Kidney tubule cell (primary cell): ENCODE measurements at regions not wholly inside any gene's neighbourhood (a gene's known extent, or its start where the extent isn't known, plus 50 kb on each side); places are given as distances from the start of the nearest gene placed in this dataset.

Experiments
- DNase-seq: peaks from one replicate; pipeline ENCODE4 v3.0.0-alpha.2; 2018; ENCODE audit warnings: low spot score

DNA sequence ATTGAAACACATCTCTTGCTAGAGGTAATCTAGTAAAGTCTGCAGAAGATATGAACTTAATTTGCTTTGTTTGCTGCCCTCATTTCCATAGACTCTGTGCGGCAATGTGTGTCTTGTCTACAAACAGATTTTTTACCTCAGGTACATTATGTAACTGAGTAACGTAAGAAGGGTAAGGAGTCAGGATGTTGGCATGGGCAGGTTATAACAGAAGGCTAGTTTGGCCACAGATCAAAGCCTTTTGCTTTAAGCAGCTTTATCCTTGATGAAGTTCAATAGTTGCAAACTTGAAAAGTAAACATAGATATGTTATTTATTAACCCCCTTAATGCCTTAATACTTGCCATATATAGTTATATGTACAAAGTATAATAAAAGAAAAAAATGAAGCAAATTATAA lies 391.6 kb upstream of the FKBP1C start:
- DNase-seq, result no peak

DNA sequence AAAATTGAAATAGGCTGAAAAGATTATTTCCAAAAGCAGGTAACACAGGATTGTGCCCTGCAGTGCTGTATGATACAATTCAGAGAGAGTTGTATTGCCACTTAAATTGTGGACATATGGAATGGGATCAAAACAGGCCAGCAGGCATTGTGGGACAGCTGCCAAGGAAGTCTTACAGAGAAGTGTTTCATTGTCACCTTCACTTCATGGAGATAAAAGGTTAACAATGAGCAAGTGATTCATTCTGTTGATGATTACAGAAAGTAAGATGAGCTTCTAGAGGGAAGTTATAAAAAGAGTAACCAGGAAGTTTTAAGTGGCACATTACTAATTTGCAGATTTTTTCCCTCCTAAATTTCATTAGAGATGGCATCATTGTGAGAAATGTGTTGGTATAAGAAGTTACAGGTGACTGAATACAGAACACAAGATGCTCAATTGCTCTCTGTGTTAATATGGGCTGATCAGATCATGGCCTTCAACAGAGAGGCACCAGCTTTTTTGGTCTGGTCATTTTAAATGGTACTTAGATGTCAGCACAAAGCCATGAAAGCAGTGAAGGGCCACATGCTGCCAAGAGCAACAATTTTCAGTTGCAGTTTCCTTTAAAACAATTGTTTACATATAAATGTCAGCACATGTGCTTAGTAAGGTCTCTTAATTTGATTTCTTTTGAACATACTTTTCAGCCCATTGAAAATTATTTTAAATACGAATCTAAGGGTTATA lies 402.5 kb upstream of the FKBP1C start:
- peak; percentile 48 for DNase-seq

DNA sequence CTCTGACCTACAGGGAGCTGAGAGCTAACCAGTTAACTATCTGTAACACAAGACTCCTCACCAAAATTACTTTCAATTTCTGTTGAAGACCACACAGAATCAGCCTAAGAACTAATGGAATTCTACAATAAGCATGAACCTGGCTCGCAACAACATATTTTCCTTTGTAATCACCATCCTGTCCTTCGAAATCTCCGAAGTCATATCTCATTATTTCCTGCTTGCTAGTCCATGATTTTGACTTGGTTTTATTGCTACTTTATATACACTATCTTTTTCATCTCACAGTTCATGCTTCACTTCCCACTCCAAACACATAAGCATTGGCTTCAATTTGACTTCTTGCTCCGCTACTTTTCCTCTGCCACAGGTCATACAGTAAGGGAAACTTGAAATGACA lies 405.8 kb upstream of the FKBP1C start:
- peak; percentile 57 for DNase-seq

DNA sequence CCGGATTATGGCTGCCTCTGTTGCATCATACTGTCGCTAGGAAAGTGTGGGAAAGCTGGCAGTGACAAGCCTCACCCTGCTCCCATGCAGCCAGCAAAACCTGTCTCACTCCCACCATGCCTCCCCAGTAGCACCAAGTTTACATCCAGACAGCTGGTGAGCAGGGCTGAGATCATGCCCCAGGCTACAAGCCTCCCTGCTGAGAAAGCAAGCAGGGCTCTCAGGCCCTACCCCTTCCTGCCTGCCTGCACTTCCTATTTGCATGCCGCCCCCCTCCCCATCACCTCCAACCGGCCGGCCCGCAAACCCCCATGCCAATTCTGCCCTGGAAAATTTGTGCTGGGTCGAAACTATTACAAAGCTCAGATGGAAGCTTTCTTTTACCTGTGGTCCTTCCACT lies 408.2 kb upstream of the FKBP1C start:
- no peak for DNase-seq

DNA sequence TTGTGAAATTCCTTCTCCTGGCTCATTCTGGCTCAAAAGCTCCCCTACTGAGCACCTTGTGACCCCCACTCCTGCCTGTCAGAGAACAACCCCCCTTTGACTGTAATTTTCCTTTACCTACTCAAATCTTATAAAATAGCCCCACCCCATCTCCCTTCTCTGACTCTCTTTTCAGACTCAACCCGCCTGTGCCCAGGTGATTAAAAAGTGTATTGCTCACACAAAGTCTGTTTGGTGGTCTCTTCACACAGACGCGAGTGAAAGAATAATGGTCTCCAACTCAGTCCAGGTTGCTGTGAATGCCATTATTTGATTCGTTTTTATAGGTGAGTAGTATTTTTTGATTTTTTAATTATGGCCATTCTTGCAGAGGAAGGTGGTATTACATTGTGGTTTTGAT lies 414.1 kb upstream of the FKBP1C start:
- DNase-seq, result no peak

DNA sequence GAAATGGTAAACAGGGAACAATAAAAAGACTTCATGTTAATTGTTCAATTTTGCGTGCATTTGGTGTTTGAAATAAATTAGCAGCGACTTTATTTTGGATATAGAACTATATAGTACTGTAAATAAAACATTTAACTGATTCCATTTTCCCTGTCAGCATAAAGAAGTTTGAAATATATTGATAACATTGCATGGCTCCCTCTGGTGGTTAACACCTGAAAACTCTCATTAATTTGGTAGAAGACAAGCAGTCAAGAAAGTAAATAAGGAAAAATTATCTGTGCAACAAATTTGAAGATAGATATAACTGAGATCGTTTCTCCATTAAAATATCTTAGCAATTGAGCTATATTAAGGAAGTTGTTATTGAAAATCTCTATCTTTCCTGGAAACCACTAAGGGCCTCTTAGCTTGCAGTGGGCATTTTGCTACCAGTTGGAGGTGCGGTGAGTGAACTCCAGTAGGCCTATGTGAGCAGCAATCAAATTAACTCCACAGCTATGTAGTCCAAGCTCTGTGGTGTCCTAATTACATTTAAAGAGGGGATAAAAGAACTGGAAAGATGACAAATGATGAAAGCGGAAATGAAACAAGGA lies 435.7 kb upstream of the FKBP1C start:
- DNase-seq, result peak; percentile 31

DNA sequence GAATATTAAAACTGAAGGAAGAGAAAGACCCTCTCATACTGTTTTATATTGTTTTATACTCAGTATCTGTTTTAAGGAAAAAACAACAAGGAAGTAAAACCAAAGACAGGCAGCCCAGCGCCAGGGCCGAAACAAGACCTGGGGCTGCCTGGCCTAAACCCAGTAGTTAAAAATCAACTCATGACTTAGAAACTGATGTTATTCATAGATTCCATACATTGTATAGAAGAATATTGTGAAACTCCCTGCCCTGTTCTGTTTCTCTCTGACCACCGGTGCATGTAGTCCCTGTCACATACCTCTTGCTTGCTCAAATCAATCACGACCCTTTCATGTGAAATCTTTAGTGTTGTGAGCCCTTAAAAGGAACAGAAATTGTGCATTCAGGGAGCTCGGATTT lies 445.1 kb upstream of the FKBP1C start:
- peak; percentile 2 for DNase-seq

DNA sequence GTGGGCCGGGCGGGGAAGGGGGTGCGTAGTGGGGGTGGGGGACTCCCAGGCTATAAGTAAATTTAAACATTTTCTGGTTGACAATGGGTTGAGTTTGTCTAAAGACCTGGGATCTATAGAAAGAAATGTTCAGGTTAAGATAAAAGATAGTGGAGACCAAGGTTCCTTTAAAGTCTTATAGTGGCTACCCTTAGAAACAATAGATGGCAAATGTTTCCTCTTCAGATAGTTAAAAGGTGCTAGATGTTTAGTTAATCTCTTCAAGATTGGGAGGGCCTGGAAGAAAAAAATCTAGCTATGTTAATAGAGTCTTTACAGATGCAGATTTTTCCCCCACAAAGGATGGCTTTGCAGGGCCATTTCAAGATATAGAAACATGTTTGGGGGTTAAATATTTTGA lies 446.4 kb upstream of the FKBP1C start:
- no peak for DNase-seq

DNA sequence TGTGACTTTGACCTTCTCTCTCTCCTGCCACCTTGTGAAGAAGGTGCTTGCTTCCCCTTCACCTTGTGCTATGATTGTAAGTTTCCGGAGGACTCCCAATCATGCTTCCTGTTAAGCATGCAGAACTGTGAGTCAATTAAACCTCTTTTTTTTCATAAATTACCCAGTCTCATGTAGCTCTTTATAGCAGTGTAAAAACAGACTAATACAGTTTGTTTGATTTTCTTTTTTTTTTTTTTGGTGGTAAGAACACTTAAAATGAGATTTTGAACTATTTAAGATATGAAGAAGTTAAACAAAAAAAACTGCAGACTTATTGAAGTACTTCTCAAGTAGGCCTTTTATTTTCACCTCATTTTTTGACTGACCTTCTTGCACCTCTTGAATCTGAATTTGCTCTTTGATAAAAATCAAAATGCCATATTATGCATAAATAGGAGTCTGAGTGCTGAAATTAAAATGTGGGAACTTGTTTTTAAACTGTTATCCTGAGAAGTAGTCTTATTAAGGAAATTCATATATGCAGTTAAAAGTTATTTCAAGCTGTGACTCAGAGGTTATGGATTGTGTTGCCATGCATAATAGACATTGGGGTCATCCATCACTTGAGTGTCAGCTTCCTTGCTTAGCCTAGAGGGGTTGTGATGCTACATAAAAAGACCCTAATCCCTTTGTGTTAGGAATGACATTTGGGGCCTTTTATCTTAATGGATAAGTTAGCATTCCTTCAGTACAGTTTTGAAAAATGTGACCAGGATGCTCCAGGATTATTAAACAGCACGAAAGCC lies 447.9 kb upstream of the FKBP1C start:
- DNase-seq, result no peak

DNA sequence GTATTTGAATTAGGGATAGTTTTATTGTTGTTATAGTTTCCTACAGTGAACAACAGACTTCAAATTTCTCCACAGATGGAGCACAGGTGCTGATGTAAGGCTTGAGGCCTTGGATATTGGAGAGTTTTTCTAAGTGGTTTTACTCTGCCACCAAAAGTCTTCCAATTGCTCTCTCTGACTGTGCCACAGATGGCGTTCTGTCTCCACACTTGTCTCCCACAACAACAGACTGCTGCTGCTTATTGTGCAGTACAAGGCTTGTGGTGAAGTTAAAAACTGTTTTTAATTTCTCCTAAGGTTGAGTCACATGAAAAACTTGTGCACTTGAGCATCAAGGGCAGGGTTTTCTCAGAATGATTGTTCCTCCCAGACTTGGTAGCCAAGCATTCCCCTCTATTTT lies 460.9 kb upstream of the KHDRBS2 start:
- DNase-seq, result no peak

DNA sequence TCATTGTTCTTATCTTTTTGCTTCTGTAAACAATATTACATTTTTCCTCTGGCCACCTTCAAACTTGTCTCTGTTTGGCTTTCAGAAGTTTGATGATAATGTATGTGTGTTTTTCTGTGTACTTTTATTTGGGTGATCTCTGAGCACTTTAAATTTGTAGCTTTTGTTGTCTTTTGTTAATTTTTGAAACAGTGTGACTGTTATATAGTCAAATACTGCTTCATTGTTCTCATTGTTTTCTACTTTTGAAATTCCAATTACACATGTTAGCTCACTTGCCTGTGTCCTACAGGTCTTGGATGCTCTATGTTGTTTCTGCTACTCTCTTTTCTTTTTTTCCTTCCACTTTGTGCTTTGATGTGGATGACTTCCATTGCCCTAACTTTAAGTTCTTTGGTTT lies 460.1 kb upstream of the KHDRBS2 start:
- DNase-seq, result no peak

DNA sequence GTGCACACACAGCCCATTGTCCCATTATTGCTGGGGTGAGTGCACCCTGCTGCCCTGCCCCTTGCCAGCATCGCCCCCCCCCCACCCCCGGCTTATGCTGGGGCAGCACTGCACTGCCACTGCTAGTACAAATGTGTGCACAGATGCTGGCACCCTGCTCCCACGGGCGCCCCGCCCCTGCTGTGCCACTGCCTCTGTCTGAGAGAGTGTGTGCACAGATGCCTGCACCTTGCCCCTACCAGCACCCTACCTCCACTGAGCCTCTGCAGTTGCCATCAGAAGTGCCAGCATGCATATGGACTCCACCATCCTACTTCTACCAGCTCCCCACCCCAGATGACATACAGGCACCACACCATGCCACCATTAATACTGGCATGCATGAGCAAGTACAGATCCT lies 454.6 kb upstream of the KHDRBS2 start:
- no peak for DNase-seq

DNA sequence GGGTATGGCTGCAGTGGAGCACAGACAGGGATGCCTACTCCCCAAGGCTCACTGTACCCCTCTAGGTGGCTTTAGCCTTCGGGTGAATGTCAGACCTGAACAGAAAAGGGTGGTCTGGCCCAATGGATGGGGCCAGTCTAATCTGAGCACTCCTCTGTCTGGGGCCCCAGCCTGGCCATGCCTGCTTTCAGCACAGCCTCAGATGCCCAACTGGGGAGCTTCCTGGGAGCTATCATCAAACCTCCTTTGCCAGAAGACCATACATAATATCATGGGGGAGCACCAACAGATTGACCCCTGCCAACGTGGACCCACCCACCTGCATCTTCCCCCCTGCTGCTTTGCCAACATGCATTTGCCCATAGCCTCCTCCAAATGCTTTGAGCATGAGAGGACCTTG lies 454.1 kb upstream of the KHDRBS2 start:
- no peak for DNase-seq

DNA sequence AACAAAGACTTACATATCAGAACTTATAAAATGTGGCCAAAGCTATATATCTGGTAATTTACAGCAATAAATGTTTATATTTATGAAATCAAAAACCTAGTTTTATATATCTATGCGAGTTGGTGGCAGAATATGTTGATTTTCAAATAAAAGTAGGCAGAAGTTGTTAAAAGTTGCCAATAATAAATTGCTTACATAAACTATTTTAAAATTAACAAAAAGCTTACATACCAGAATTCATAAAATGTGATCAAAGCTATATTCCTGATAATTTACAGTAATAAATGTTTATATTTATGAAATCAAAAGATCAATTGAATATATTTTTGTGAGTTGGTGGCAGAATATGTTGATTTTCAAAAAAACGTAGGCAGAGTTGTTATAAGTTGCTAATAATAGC lies 451.8 kb upstream of the KHDRBS2 start:
- no peak for DNase-seq

DNA sequence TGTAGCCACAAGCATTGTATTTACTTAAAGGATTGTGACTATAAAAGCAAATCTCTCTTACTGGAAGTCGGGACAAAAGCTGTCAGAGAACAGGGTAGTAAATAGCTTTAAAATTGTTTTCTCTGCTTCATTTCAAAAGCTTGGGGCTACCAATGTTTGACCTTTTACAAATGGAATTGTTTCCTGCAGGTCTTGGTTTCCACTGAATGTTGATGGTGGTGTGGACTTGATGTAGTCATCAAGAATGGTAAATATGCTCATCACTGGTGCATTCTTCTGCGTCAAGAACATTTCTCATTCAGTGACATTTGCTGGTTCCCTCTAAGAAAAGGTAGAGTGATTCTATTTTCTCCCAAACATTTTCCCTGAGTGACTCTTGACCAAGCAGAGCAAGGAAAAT lies 435.4 kb upstream of the KHDRBS2 start:
- DNase-seq, result no peak

DNA sequence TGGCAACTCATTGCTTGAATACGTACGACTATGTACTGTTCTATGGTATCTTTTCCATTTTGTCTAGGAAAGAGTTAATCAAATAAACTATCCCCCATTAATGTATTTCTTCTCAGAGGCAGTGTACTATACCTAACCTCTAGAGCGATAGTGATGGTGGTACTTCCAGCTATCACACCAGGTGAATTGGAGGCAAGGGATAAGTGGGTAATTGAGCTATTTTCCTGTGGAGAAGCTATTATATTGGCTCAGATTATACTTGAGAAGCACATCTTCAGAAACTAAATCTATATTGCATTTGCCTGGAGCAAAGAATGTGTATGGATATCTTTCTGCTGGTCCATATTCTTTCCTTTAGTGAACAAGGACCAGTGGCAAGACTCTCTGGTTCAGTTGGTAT lies 430.7 kb upstream of the KHDRBS2 start:
- no peak for DNase-seq

DNA sequence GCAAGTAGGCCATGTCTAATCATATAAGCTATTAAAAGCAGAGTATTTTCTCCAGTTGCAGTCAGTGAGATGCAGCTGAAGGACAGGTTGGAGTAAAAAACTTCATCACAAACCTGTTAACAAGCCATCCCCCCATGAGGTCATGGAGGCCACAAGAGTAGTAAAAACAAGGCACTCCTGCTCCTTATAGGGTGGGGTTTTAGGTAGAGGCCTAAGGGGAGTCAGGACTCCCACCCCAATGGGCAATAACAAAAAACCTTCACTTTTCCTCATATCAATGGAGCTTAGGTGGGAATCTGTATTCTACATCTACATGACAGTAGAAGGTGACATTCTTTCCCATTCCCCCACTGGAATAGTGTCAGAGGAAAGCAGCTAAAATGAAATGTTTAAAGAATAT lies 428.1 kb upstream of the KHDRBS2 start:
- DNase-seq, result no peak

DNA sequence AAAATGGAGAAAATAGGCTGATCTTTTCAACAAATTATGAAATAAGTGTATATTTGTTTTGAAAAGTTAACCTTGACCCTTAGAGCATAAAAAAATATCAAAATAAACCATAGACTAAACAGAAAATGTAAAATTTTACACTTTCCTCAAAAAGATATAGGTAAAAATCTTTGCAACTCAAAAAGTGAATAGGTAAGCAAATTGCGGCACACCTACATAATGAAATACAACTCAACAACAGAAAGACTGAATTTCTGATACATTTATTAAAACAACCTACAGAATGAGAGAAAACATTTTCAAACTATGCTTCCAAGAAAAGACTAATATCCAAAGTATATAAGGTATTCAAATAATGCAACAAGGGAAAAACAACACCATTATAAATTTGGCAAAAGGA lies 425.7 kb upstream of the KHDRBS2 start:
- DNase-seq, result no peak

DNA sequence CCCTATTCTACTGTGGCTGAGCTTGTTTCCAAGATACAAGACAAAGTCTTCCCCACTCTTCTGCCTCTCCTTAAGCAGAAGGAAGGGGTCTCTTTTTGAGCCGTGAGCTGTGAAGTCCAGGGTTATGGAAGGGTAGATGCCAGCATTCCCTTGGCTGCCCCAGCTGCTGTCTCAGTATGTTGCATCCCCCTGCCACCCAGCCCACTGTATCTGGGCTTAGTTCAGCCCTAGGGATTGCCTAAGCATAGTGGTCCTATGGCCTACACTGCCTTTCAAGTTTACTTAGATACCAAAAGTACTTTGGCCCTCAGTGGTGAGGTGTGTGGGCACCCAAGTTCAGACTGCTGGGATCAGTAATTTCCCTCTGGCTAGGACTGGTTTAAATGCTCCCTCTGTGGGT lies 421.9 kb upstream of the KHDRBS2 start:
- DNase-seq, result no peak

DNA sequence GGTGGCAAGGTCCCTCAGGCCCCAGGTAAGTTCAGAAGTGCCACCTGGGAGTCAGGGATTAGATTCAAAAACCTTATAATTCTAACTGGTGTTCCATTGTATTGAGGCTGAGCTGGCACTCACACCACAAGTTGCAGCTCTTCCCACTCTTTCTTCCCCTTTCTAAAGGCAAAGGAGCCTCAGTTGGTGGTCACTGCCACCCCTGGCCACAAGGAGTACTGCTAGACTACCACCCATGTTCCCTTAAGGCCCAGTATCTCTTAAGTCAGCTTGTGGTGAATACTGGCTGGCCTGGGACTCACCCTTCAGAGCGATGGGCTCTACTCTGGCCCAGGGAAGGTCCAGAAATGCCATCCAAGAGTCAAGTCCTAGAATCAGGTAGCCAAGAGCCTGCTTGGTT lies 421.1 kb upstream of the KHDRBS2 start:
- no peak for DNase-seq

DNA sequence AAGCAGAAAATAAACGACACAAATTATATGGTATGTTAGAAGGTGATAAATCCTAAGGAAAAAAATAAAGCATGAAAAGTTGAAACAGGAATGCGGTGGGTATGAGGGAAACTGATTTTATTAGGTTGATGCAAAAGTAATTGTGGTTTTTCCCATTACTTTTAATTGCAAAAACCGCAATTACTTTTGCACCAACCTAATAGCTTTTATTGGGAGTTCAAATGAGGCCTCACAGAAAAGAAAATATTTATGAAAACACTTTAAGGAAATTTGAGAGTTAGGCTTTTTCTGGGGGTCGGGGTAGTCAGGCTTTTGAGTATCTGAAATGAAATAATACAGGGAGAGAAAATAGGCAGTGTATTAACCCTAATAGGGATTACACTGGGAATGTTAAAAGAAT lies 397.0 kb upstream of the KHDRBS2 start:
- DNase-seq, result no peak

DNA sequence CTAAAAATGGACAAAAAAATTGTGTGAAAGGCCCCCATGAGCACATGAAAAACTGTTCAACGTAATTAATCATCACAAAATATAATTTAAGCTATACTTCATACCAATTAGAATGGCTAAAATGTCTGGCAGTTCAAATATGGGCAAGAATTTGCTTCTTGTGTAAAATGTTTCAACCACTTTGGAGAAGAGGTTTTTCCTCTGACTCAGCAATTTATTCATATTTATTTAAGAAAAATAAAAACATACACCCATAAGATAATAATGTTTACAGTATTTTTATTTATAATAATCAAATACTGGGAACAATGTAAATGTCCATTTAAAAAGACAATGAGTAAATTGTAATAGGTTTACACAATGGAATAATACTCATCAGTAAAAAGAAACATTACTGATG lies 395.1 kb upstream of the KHDRBS2 start:
- no peak for DNase-seq

DNA sequence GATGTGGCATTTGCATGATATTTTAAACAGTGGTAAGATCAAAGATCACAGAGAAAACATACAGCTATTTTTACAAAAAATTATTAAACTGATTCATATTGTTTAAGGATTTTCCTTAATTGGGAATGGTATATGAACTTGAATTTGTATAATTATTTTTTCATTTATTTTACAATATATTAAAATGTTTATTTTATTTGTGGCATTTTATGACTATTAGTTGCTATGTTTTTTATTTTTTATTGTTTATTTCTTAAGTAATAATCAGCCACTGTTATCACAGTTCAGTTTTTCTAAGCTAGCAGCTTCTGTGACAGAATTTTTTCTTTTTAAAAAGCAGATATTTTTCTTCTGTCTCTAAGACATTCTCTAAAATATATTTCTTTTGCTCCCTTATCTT lies 387.0 kb upstream of the KHDRBS2 start:
- DNase-seq, result no peak
